Upper lobe of left lung (tissue), 6 donors: ENCODE measurements at regions not wholly inside any gene's neighbourhood (a gene's known extent, or its start where the extent isn't known, plus 50 kb on each side); places are given as distances from the start of the nearest gene placed in this dataset.

Experiments
- ATAC-seq, 2 donors: fragments of 200-7000 bp; cut with Tn5 transposase; one replicate each; pipeline ENCODE4 v1.9.1; 2022; ENCODE audit warnings: mild to moderate bottlenecking in 2 of 2, moderate library complexity in 2 of 2; ENCODE audit not compliant: low FRiP score in 2 of 2
- DNase-seq, 2 donors: peaks; one replicate each; pipeline ENCODE4 v3.0.0-alpha.2; 2019 to 2020
- H3K27ac ChIP-seq, 4 donors: fragments of 200-600 bp; sonication (generic); one replicate each; pipeline ENCODE4 v1.5.1; 2016 to 2019
- H3K27me3 ChIP-seq, 4 donors: fragments of 200-600 bp; sonication (generic); one replicate each; pipeline ENCODE4 v1.5.1; 2017 to 2019
- H3K36me3 ChIP-seq, 4 donors: fragments of 200-600 bp; sonication (generic); one replicate each; pipeline ENCODE4 v1.5.1; 2016 to 2019
- H3K4me1 ChIP-seq, 4 donors: fragments of 200-600 bp; sonication (generic); one replicate each; pipeline ENCODE4 v1.5.1; 2018 to 2019
- H3K4me3 ChIP-seq, 4 donors: fragments of 200-600 bp; sonication (generic); one replicate each; pipeline ENCODE4 v1.5.1; 2017 to 2019; ENCODE audit warnings: mild to moderate bottlenecking in 2 of 4, moderate library complexity in 1 of 4
- H3K9me3 ChIP-seq, 4 donors: fragments of 200-600 bp; sonication (generic); one replicate each; pipeline ENCODE4 v1.5.1; 2018 to 2019
- CTCF ChIP-seq, 6 experiments: fragments of 450-650 bp in 4 of 6; fragments of 200-600 bp in 2 of 6; sonication (generic) in 2 of 6; IDR thresholded peaks; one replicate each; pipeline ENCODE4 v1.5.1; 2016 to 2019; ENCODE audit warnings: antibody characterized with exemption in 6 of 6
- EP300 ChIP-seq, 4 donors: sonication (generic); formaldehyde crosslinking; IDR thresholded peaks; one replicate each; pipeline ENCODE4 v1.5.1; 2017; ENCODE audit warnings: antibody characterized with exemption in 4 of 4, control low read depth in 2 of 4
- POLR2A ChIP-seq, 4 donors: fragments of 450-650 bp; IDR thresholded peaks; one replicate each; pipeline ENCODE4 v1.5.1; 2016 to 2017; ENCODE audit warnings: antibody characterized with exemption in 4 of 4, mild to moderate bottlenecking in 2 of 4
- POLR2AphosphoS5 ChIP-seq, 2 donors: sonication (generic); formaldehyde crosslinking; IDR thresholded peaks; one replicate each; pipeline ENCODE4 v1.5.1; 2017; ENCODE audit warnings: antibody characterized with exemption in 2 of 2
- WGBS, 2 donors: methylation state at CpG; one replicate each; pipeline ENCODE4 v1.1.5; 2017 to 2018; 5-methylcytosine and 5-hydroxymethylcytosine counted together
- donor health status: DM: no; HTN: no; CAD: no; lungs with moderate emphysema.
- donor health status: DM: no; HTN: yes; CAD: no; lungs with severe emphysema.

- H3K27me3 ChIP-seq = no peaks in the 10 kb centered on the region
- ATAC-seq (no peak), DNase-seq (no peak)
- TF ChIP-seq EP300 (IDR thresholded peaks at IDR 0.05) = no peak
- TF ChIP-seq POLR2AphosphoS5 (IDR thresholded peaks at IDR 0.05) = no peak
- no peak for TF ChIP-seq CTCF (IDR thresholded peaks at IDR 0.05)
- no peak for TF ChIP-seq POLR2A (IDR thresholded peaks at IDR 0.05)
- no peak overlapping the region for H3K27ac ChIP-seq
- H3K4me1 ChIP-seq = no peaks in the 10 kb centered on the region
- H3K4me3 ChIP-seq = no peak overlapping the region
- WGBS, 2 donors = 82 to 85% methylated on average over 4 of the region's 4 CpGs
- no peaks in the 10 kb centered on the region for H3K9me3 ChIP-seq
- H3K36me3 ChIP-seq = no peaks in the 10 kb centered on the region
Measured at GRCh38 chr11:109858152-109858551, 235.0 kb upstream of the ZC3H12C start.

GRCh38 chr11:109859045-109859724 is 234.0 kb upstream of the ZC3H12C start:
- Histone ChIP-seq H3K27ac (no peak overlapping the region), H3K36me3 (no peaks in the 10 kb centered on the region), H3K4me3 (no peak overlapping the region), H3K27me3 (no peaks in the 10 kb centered on the region), H3K9me3 (no peaks in the 10 kb centered on the region), H3K4me1 (no peaks in the 10 kb centered on the region)
- no peak for TF ChIP-seq CTCF (IDR thresholded peaks at IDR 0.05)
- no peak for TF ChIP-seq POLR2AphosphoS5 (IDR thresholded peaks at IDR 0.05)
- 81 to 84% methylated on average over 4 of the region's 4 CpGs for WGBS, 2 donors
- ATAC-seq (no peak), DNase-seq (no peak)

GRCh38 chr11:109862835-109863234 is 230.4 kb upstream of the ZC3H12C start:
- H3K27me3 ChIP-seq = no peaks in the 10 kb centered on the region
- no peak for ATAC-seq
- no peak overlapping the region for H3K27ac ChIP-seq
- H3K4me3 ChIP-seq = no peak overlapping the region
- DNase-seq = no peak
- H3K4me1 ChIP-seq = peaks cover 0 to 10% (median 0%) of the 10 kb centered on the region in 4 donors
- TF ChIP-seq EP300 (IDR thresholded peaks at IDR 0.05) (no peak), POLR2A (IDR thresholded peaks at IDR 0.05) (no peak), CTCF (IDR thresholded peaks at IDR 0.05) (no peak), POLR2AphosphoS5 (IDR thresholded peaks at IDR 0.05) (no peak)
- WGBS, 2 donors = 78 to 79% methylated on average over 3 of the region's 3 CpGs
- H3K9me3 ChIP-seq = no peaks in the 10 kb centered on the region
- H3K36me3 ChIP-seq = no peaks in the 10 kb centered on the region

GRCh38 chr11:109864151-109864661 is 229.0 kb upstream of the ZC3H12C start:
- WGBS, 2 donors = 77 to 80% methylated on average over 3 of the region's 3 CpGs
- no peaks in the 10 kb centered on the region for H3K36me3 ChIP-seq
- ATAC-seq = no peak
- no peak for DNase-seq
- H3K27me3 ChIP-seq = no peaks in the 10 kb centered on the region
- no peak overlapping the region for H3K4me3 ChIP-seq
- H3K27ac ChIP-seq = no peak overlapping the region
- H3K9me3 ChIP-seq = no peaks in the 10 kb centered on the region
- no peak for TF ChIP-seq POLR2AphosphoS5 (IDR thresholded peaks at IDR 0.05)
- no peak for TF ChIP-seq EP300 (IDR thresholded peaks at IDR 0.05)
- TF ChIP-seq CTCF (IDR thresholded peaks at IDR 0.05) = no peak
- TF ChIP-seq POLR2A (IDR thresholded peaks at IDR 0.05) = no peak
- peaks cover 0 to 10% (median 0%) of the 10 kb centered on the region in 4 donors for H3K4me1 ChIP-seq
